HepG2 (cell line): ENCODE measurements at regions not wholly inside any gene's neighbourhood (a gene's known extent, or its start where the extent isn't known, plus 50 kb on each side); places are given as distances from the start of the nearest gene placed in this dataset.

Experiments
- ASH2L ChIP-seq: fragments of 300-600, 200-600 bp; sonication (generic); IDR thresholded peaks from 2 replicates; pipeline ENCODE4 v1.7.0; 2017; ENCODE audit warnings: low read depth, mild to moderate bottlenecking, moderate library complexity, mixed read lengths, low read length; ENCODE audit not compliant: insufficient read length
- CTCF ChIP-seq: sonication (generic); formaldehyde crosslinking; IDR thresholded peaks from 2 replicates; pipeline ENCODE4 v1.5.0; 2020; ENCODE audit warnings: mild to moderate bottlenecking, missing genetic modification reagents, moderate library complexity
- DR1 ChIP-seq: sonication (generic); formaldehyde crosslinking; IDR thresholded peaks from 2 replicates; pipeline ENCODE4 v1.8.0; 2021; ENCODE audit warnings: mild to moderate bottlenecking, missing genetic modification reagents, inconsistent platforms
- FOXM1 ChIP-seq: sonication (generic); formaldehyde crosslinking; IDR thresholded peaks from 2 replicates; pipeline ENCODE4 v1.5.0; 2020; ENCODE audit warnings: missing genetic modification reagents
- JUNB ChIP-seq: sonication (generic); formaldehyde crosslinking; IDR thresholded peaks from 2 replicates; pipeline ENCODE4 v1.8.0; 2022; ENCODE audit warnings: missing genetic modification reagents, mild to moderate bottlenecking, borderline replicate concordance
- MZF1 ChIP-seq: sonication (generic); formaldehyde crosslinking; IDR thresholded peaks from 2 replicates; pipeline ENCODE4 v1.8.1; 2023; ENCODE audit warnings: mild to moderate bottlenecking, missing genetic modification reagents, borderline replicate concordance
- NFAT5 ChIP-seq: sonication (generic); formaldehyde crosslinking; IDR thresholded peaks from 2 replicates; pipeline ENCODE4 v1.4.0; 2020; ENCODE audit warnings: missing genetic modification reagents
- NR3C1 ChIP-seq: sonication (generic); formaldehyde crosslinking; IDR thresholded peaks from 2 replicates; pipeline ENCODE4 v1.4.0; 2020; ENCODE audit warnings: missing genetic modification reagents
- RBM39 ChIP-seq: fragments of 200-400 bp; formaldehyde crosslinking; IDR thresholded peaks from one replicate; pipeline ENCODE4 v1.6.1; 2018; ENCODE audit warnings: antibody characterized with exemption, mild to moderate bottlenecking, low read depth, low read length; ENCODE audit not compliant: poor library complexity, severe bottlenecking
- SNRNP70 ChIP-seq: fragments of 200-400 bp; formaldehyde crosslinking; IDR thresholded peaks from 2 replicates; pipeline ENCODE4 v1.6.1; 2017; ENCODE audit warnings: mild to moderate bottlenecking, low read depth, low read length, moderate library complexity
- ZNF274 ChIP-seq: sonication (generic); formaldehyde crosslinking; IDR thresholded peaks from 2 replicates; pipeline ENCODE4 v1.5.1; 2020; ENCODE audit warnings: mild to moderate bottlenecking, missing genetic modification reagents
- ZNF33B ChIP-seq: sonication (generic); formaldehyde crosslinking; IDR thresholded peaks from 2 replicates; pipeline ENCODE4 v1.5.1; 2020; ENCODE audit warnings: mild to moderate bottlenecking, missing genetic modification reagents
- ZZZ3 ChIP-seq: sonication (generic); formaldehyde crosslinking; IDR thresholded peaks from 2 replicates; pipeline ENCODE4 v1.4.0; 2020; ENCODE audit warnings: missing genetic modification reagents, mild to moderate bottlenecking, borderline replicate concordance

GRCh38 chr2:165016772-165017411, 61.6 kb upstream of the SLC38A11 start:
- TF ChIP-seq NFAT5 (CRISPR knock-in tag) = no peak
- peak; percentile 85 for TF ChIP-seq CTCF (CRISPR knock-in tag)
- no peak for TF ChIP-seq MZF1 (CRISPR knock-in tag)
- no peak for TF ChIP-seq ZNF274 (CRISPR knock-in tag)
- TF ChIP-seq RBM39 = no peak
- no peak for TF ChIP-seq ZNF33B (CRISPR knock-in tag)
- no peak for TF ChIP-seq ZZZ3 (CRISPR knock-in tag)
- no peak for TF ChIP-seq NR3C1 (CRISPR knock-in tag)
- no peak for TF ChIP-seq DR1 (CRISPR knock-in tag)
- no peak for TF ChIP-seq JUNB (CRISPR knock-in tag)
- TF ChIP-seq SNRNP70 = no peak
- no peak for TF ChIP-seq ASH2L
- no peak for TF ChIP-seq FOXM1 (CRISPR knock-in tag)
